Uterus (tissue), 2 donors: ENCODE measurements at regions not wholly inside any gene's neighbourhood (a gene's known extent, or its start where the extent isn't known, plus 50 kb on each side); places are given as distances from the start of the nearest gene placed in this dataset.

Experiments used
- POLR2A ChIP-seq, 2 donors: fragments of 450-650 bp; IDR thresholded peaks; one replicate each; pipeline ENCODE4 v1.6.1; 2016; ENCODE audit warnings: antibody characterized with exemption in 2 of 2, mild to moderate bottlenecking in 1 of 2, moderate library complexity in 1 of 2
- TF ChIP-seq, protein P1 (sequence below), 4 experiments: fragments of 200-600 bp in 2 of 4; fragments of 450-650 bp in 2 of 4; sonication (generic) in 2 of 4; IDR thresholded peaks; one replicate each; pipeline ENCODE4 v1.5.1; 2016 to 2019; ENCODE audit warnings: antibody characterized with exemption in 4 of 4, mild to moderate bottlenecking in 2 of 4, moderate library complexity in 1 of 4

DNA sequence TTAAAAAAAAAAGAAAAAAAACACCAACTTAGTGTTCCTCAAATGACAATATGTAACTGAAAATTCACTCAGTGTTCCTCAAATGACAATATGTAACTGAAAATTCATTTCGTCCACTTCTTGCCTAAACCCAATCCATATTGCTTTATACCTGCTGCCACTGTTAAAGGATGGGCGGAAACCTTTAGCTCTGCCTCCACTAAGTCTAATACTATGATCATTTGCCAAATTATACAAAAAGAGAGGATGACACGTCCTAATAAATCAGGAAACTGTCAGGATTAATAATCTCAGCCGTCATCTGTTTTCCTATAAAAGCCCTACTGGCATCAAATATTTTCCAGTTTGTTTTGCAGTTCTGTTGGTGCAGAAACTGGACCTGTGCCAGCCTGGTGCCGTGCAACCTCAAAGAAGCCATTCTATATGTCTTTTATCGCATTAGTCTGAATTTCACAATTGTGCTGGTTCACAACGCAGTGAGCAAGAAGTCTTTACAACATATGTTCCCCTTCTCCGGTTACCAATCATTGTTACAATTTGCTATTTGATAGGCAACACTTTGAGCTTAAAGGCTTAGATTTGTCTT is 160.4 kb upstream of the KCNH8 start:
- TF ChIP-seq, protein P1, sequence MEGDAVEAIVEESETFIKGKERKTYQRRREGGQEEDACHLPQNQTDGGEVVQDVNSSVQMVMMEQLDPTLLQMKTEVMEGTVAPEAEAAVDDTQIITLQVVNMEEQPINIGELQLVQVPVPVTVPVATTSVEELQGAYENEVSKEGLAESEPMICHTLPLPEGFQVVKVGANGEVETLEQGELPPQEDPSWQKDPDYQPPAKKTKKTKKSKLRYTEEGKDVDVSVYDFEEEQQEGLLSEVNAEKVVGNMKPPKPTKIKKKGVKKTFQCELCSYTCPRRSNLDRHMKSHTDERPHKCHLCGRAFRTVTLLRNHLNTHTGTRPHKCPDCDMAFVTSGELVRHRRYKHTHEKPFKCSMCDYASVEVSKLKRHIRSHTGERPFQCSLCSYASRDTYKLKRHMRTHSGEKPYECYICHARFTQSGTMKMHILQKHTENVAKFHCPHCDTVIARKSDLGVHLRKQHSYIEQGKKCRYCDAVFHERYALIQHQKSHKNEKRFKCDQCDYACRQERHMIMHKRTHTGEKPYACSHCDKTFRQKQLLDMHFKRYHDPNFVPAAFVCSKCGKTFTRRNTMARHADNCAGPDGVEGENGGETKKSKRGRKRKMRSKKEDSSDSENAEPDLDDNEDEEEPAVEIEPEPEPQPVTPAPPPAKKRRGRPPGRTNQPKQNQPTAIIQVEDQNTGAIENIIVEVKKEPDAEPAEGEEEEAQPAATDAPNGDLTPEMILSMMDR (IDR thresholded peaks at IDR 0.05): no peak
- no peak for TF ChIP-seq POLR2A (IDR thresholded peaks at IDR 0.05)
